ENCODE measurements at regions not wholly inside any gene's neighbourhood (a gene's known extent, or its start where the extent isn't known, plus 50 kb on each side); places are given as distances from the start of the nearest gene placed in this dataset.

DNA sequence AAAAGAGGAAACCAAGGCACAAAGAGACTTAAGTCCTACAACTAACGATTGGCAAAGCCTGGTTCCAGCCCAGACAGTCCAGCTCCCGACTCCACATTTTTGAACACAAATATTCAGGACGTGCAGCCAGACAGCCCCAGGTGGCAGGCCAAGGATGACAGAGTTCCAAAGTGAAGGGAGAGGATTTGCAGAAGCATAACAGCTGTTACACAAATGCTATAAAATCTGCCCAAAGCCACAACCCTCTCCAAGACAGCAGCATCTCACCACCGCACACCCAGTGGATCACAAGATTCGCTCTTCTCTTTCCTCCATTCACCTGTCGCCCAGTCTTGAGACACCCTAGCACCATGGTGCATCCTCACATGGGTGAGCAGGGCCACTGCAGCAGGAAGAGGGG lies 227.1 kb upstream of the ID2 start:
- DNase-seq = no peak

DNA sequence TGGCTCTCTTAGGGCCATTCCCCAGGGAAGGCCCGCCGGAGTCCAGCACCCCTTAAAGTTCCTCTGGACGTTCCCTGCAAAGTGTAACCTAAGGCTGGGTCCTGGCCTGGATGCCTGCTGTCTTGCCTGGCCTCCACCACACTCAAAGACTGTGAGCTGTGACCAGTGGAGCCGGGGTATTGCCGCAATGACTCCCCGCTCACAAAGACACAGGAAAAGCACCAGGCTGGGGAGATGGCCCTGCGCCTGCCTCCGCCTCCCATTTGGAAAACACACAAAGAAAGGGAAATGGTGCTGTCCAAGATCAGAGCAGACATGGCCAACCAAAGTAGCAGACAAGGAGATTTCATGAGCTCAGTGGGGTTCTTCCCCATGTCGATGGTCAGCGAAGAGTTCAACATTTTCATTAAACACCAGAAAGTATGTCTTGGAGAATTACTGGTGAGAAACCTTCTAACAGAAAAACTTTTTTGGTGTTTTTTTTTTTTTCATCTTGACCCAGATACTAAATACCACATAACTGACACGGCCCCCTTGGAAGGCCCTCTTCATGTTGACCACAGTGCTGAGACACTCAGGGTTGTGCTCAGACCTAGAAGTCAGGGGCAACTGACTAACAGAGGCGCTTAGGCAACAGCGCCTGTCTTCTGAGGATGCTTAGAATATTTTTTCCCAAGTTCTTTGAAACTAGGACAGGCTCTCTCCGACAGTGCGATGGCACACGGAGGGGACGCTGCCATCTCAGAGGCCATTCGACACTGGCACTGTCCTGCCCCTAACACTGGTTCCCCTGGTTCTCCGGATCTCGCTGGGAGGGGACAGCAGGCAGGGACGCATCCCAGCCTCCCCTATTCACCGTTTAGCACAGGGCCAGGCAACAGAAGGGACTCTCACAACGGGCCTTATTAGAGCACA lies 226.4 kb upstream of the ID2 start:
- Mint-ChIP-seq H3K27me3 (ENCODE audit: insufficient read depth) (peaks cover 8% of the 10 kb centered on the region), H3K27ac (no peak overlapping the region), H3K4me3 (no peak overlapping the region), H3K9me3 (peaks cover 8% of the 10 kb centered on the region), H3K4me1 (peaks cover 22% of the 10 kb centered on the region), H3K36me3 (ENCODE audit: low read depth) (no peaks in the 10 kb centered on the region)
- H3K27ac ChIP-seq (ENCODE audit: low read depth, low read length) = no peak overlapping the region
- H3K36me3 ChIP-seq (ENCODE audit: control insufficient read depth, insufficient read depth, low read length) = no peaks in the 10 kb centered on the region
- TF ChIP-seq, protein P1, sequence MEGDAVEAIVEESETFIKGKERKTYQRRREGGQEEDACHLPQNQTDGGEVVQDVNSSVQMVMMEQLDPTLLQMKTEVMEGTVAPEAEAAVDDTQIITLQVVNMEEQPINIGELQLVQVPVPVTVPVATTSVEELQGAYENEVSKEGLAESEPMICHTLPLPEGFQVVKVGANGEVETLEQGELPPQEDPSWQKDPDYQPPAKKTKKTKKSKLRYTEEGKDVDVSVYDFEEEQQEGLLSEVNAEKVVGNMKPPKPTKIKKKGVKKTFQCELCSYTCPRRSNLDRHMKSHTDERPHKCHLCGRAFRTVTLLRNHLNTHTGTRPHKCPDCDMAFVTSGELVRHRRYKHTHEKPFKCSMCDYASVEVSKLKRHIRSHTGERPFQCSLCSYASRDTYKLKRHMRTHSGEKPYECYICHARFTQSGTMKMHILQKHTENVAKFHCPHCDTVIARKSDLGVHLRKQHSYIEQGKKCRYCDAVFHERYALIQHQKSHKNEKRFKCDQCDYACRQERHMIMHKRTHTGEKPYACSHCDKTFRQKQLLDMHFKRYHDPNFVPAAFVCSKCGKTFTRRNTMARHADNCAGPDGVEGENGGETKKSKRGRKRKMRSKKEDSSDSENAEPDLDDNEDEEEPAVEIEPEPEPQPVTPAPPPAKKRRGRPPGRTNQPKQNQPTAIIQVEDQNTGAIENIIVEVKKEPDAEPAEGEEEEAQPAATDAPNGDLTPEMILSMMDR (conservative IDR thresholded peaks at IDR 0.05) = no peak
- DNase-seq = no peak
- H3K9me3 ChIP-seq (ENCODE audit: control insufficient read depth, low read length) = no peaks in the 10 kb centered on the region
- no peak overlapping the region for H3K9ac ChIP-seq (ENCODE audit: extremely low read depth, low read length, poor library complexity, severe bottlenecking)
- H3K4me1 ChIP-seq (ENCODE audit: control insufficient read depth, insufficient read depth, low read length) = peaks cover 4% of the 10 kb centered on the region
- H3K4me3 ChIP-seq (ENCODE audit: low read length) = no peak overlapping the region
- no peaks in the 10 kb centered on the region for H3K27me3 ChIP-seq (ENCODE audit: control insufficient read depth, insufficient read depth, low read length, poor library complexity, severe bottlenecking)
- WGBS, 2 experiments (ENCODE audit: insufficient coverage in 1 of 2, insufficient read length in 1 of 2) = 92 to 93% methylated on average over 18 to 23 of the region's 23 CpGs

More for the DNA sequence above, 227.1 kb upstream of the ID2 start:
- Histone ChIP-seq H3K9ac (ENCODE audit: extremely low read depth, low read length, poor library complexity, severe bottlenecking) (no peak overlapping the region), H3K4me3 (ENCODE audit: low read length) (no peak overlapping the region), H3K9me3 (ENCODE audit: control insufficient read depth, low read length) (no peaks in the 10 kb centered on the region), H3K4me1 (ENCODE audit: control insufficient read depth, insufficient read depth, low read length) (peaks cover 4% of the 10 kb centered on the region), H3K27me3 (ENCODE audit: control insufficient read depth, insufficient read depth, low read length, poor library complexity, severe bottlenecking) (no peaks in the 10 kb centered on the region), H3K27ac (ENCODE audit: low read depth, low read length) (no peak overlapping the region), H3K36me3 (ENCODE audit: control insufficient read depth, insufficient read depth, low read length) (no peaks in the 10 kb centered on the region)
- H3K4me3 Mint-ChIP-seq = no peak overlapping the region
- H3K4me1 Mint-ChIP-seq = peaks cover 22% of the 10 kb centered on the region
- H3K9me3 Mint-ChIP-seq = peaks cover 10% of the 10 kb centered on the region
- TF ChIP-seq, protein P1 (conservative IDR thresholded peaks at IDR 0.05) = no peak
- H3K36me3 Mint-ChIP-seq (ENCODE audit: low read depth) = no peaks in the 10 kb centered on the region
- WGBS, 2 experiments (ENCODE audit: insufficient coverage in 1 of 2, insufficient read length in 1 of 2) = 93 to 100% methylated on average over 1 to 6 of the region's 6 CpGs
- peaks cover 8% of the 10 kb centered on the region for H3K27me3 Mint-ChIP-seq (ENCODE audit: insufficient read depth)
- H3K27ac Mint-ChIP-seq = no peak overlapping the region

DNA sequence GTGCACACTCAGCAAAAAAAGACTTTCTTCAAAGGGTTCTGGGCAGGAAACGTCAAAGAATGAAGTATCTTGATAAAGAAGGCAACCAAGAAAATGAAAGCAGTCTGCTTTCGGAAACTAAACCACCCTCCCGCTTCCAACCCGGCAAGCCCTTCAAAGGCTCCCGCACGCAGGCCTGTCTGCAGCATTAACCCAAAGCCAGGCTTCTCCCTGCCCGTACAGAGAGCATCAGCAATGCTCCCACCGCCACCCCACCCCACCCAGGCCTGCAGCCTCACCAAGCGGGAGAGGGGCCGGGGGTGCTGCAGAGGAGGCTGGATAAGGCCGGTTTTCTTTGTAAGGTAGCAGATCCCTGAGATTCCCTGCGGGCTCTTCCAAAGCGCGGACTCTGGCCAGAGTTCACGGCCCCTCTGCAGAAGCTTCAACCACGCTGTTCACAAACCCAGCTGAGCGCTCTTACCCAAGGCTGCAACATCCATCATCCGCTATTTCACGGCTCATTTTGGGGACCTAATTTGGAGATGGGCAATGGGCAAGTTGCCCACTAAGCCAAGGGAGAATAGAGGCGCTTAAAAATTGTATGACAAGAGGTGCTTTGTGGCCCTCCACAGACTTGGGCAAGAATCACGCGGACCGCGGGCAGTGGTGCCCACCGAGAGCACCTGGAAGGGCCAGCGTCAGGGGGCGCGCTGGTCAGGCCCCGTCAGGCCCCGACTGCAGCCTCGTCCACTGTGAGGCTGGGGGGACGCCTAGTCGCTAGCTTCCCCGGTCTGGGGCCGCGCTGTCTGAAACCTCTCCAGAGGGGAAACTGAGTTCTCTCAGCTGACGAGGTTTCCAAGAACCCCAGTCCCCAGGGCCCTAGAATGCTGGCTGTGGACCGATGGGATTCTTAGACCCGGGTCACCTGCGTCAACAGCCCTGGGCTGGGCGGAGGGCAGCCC lies 225.4 kb upstream of the ID2 start:
- Histone ChIP-seq H3K4me1 (ENCODE audit: control insufficient read depth, insufficient read depth, low read length) (peaks cover 4% of the 10 kb centered on the region), H3K27me3 (ENCODE audit: control insufficient read depth, insufficient read depth, low read length, poor library complexity, severe bottlenecking) (no peaks in the 10 kb centered on the region), H3K4me3 (ENCODE audit: low read length) (no peak overlapping the region), H3K9me3 (ENCODE audit: control insufficient read depth, low read length) (no peaks in the 10 kb centered on the region), H3K27ac (ENCODE audit: low read depth, low read length) (no peak overlapping the region), H3K36me3 (ENCODE audit: control insufficient read depth, insufficient read depth, low read length) (no peaks in the 10 kb centered on the region), H3K9ac (ENCODE audit: extremely low read depth, low read length, poor library complexity, severe bottlenecking) (no peak overlapping the region)
- Mint-ChIP-seq H3K27ac (no peak overlapping the region), H3K4me3 (no peak overlapping the region), H3K36me3 (ENCODE audit: low read depth) (no peaks in the 10 kb centered on the region), H3K27me3 (ENCODE audit: insufficient read depth) (peaks cover 8% of the 10 kb centered on the region), H3K9me3 (peaks cover 2% of the 10 kb centered on the region), H3K4me1 (peaks cover 23% of the 10 kb centered on the region)
- WGBS, 2 experiments (ENCODE audit: insufficient coverage in 1 of 2, insufficient read length in 1 of 2) = 93 to 94% methylated on average over 21 to 41 of the region's 41 CpGs
- DNase-seq = no peak
- TF ChIP-seq, protein P1 (conservative IDR thresholded peaks at IDR 0.05) = no peak

Data from endodermal cell (in vitro differentiated cells).